ENCODE measurements at regions not wholly inside any gene's neighbourhood (a gene's known extent, or its start where the extent isn't known, plus 50 kb on each side); places are given as distances from the start of the nearest gene placed in this dataset.

DNA sequence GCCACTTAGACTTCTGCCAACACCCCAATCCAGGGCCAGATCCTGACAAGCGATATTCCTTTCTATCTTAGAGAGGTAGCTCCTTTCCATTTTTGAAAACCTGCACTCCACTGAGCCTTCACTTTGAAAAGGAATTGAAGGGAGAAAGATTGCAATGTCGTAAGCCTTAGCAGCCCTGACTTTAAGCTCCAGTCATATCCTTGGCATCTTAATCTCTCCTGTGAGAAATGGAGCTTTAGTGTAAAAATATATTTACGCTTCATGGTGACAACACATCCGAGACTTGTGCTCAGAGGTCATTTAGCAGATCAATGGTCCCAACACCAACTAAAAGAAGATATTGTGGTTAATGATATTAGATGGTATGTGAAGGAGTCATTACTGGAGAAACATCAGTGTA is 235.8 kb upstream of the MEX3C start:
- TF ChIP-seq SIN3A (IDR thresholded peaks at IDR 0.05; ENCODE audit: borderline replicate concordance, insufficient read depth, low read length), result no peak
- TF ChIP-seq POLR2AphosphoS5 (IDR thresholded peaks at IDR 0.05; ENCODE audit: low read depth, low read length), result no peak
- no peak for TF ChIP-seq FOXP2 (optimal IDR thresholded peaks at IDR 0.05; ENCODE audit: borderline replicate concordance, extremely low read depth, extremely low read length, insufficient read depth)
- TF ChIP-seq TAF1 (IDR thresholded peaks at IDR 0.05; ENCODE audit: borderline replicate concordance, insufficient read depth, low read length), result no peak
- TF ChIP-seq, protein P1, sequence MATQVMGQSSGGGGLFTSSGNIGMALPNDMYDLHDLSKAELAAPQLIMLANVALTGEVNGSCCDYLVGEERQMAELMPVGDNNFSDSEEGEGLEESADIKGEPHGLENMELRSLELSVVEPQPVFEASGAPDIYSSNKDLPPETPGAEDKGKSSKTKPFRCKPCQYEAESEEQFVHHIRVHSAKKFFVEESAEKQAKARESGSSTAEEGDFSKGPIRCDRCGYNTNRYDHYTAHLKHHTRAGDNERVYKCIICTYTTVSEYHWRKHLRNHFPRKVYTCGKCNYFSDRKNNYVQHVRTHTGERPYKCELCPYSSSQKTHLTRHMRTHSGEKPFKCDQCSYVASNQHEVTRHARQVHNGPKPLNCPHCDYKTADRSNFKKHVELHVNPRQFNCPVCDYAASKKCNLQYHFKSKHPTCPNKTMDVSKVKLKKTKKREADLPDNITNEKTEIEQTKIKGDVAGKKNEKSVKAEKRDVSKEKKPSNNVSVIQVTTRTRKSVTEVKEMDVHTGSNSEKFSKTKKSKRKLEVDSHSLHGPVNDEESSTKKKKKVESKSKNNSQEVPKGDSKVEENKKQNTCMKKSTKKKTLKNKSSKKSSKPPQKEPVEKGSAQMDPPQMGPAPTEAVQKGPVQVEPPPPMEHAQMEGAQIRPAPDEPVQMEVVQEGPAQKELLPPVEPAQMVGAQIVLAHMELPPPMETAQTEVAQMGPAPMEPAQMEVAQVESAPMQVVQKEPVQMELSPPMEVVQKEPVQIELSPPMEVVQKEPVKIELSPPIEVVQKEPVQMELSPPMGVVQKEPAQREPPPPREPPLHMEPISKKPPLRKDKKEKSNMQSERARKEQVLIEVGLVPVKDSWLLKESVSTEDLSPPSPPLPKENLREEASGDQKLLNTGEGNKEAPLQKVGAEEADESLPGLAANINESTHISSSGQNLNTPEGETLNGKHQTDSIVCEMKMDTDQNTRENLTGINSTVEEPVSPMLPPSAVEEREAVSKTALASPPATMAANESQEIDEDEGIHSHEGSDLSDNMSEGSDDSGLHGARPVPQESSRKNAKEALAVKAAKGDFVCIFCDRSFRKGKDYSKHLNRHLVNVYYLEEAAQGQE (IDR thresholded peaks at IDR 0.05; ENCODE audit: insufficient read depth in 1 of 2, low read depth in 2 of 2, low read length in 2 of 2), result no peak

DNA sequence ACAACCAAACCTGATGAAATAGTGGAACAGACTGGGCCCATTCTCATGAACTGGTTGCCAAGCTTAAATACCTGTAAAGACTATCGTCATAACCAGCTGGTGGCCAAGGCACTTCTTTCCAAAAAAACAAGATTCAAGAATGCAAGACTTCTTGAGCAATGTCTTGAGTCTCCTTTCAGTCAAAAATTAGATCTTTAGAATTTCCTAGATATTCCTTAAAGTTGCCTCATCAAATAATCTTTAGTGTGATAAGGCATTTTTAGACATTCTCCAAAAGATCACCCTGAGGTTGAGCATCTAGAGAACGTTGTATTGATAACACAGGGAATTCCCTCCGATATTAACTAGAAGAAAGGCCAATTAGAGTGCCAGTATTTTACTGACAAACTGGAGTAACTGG is 236.4 kb upstream of the MEX3C start:
- TF ChIP-seq TAF1 (IDR thresholded peaks at IDR 0.05; ENCODE audit: borderline replicate concordance, insufficient read depth, low read length), result no peak

DNA sequence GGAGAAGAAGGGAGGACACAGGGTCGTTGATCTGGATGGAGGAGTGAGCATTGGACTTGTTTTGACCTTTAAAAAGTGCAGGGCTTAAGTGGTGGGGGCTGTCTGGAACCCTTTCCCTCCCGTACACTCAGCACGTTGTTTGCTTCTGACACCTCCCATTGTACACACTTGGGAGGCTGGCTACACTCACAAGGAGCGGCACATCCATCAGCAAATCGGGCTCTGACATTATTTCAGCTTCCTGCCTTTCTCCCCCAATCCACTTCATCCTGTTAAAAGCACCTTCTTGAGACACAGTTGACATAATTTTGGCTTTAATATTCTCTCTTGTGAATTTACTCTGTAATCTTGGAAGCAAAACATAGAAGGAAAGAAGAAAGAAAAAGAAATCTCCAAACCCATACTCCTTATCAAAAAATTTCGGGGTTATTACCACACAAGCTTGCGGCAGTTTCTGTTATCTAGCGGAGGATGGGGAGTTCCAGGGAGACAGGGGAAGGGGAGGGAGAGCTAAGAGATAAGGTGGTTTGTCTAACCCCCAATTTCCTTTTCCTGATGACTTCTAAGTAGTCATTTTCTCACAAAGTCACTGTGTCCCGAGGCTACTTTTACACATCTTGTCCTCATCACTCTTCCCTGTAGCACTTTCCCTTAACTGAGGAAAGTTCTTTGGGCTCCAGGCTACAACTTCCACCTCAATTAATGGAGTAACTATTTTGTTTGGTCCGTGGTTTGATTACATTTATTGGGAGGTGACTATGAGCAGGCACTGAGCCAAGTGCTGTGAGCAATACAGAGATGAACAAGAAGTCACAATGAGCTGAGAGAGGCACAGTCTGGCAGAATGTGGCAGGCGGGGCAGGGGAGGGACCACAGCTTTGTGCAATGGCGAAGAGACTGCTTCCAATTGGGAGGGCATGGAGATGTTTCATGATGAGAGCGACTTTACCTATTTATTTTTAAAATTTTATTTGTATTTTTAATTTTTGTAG is 240.1 kb upstream of the MEX3C start:
- TF ChIP-seq SIN3A (IDR thresholded peaks at IDR 0.05; ENCODE audit: borderline replicate concordance, insufficient read depth, low read length) (peak; percentile 43; the same call in 1 of the 2 replicates), TAF1 (IDR thresholded peaks at IDR 0.05; ENCODE audit: borderline replicate concordance, insufficient read depth, low read length) (no peak)
- TF ChIP-seq, protein P1 (IDR thresholded peaks at IDR 0.05; ENCODE audit: insufficient read depth in 1 of 2, low read depth in 2 of 2, low read length in 2 of 2), result no peak

DNA sequence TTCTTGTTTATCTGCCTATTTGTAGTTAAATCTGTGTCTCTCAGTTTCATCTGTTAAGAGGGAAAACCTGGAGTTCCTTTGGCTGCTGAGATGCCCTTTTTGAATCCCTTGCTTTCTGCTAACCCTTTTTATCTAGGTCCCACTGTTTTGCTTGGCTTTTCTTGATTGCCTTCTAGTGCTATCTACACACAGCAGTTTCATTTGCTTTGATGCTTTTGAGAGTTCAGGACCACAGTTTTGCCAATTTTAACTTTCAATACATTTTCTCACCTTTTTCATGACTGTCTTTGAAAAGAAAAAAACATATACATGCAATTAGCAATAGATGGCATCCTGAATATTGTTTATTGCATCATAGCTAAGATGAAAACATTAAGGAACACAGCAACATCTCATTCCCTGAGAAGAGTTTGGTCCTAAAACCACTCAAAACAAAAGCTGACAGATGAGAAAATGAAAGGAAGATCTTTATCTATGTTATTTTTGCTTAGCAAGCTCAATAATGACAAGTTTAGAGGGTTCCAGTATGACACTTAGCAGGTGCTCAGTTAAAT is 241.4 kb upstream of the MEX3C start:
- TF ChIP-seq, protein P1 (IDR thresholded peaks at IDR 0.05; ENCODE audit: insufficient read depth in 1 of 2, low read depth in 2 of 2, low read length in 2 of 2), result no peak
- TF ChIP-seq FOXP2 (optimal IDR thresholded peaks at IDR 0.05; ENCODE audit: borderline replicate concordance, extremely low read depth, extremely low read length, insufficient read depth) (no peak), TAF1 (IDR thresholded peaks at IDR 0.05; ENCODE audit: borderline replicate concordance, insufficient read depth, low read length) (no peak), POLR2AphosphoS5 (IDR thresholded peaks at IDR 0.05; ENCODE audit: low read depth, low read length) (no peak)

DNA sequence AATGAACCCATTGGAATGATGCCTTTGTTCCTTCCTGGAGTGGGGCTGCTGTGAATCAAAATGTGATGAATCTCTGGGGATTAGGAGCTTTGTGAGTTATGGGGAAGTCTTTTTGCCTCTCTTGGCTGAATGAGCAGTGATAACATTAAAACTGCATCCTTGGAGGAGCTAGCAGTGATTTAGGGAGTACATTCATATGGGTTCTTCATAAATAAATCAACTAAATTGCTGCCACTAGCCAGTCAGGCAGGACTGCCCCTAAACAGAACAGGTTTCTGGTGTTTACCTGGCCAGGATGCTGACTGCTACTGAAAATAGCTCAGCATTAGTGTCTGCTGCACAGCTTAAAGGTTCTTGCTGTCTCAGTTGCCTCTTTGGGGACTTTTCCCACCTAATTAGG is 244.5 kb upstream of the MEX3C start:
- TF ChIP-seq SIN3A (IDR thresholded peaks at IDR 0.05; ENCODE audit: borderline replicate concordance, insufficient read depth, low read length) (no peak), TAF1 (IDR thresholded peaks at IDR 0.05; ENCODE audit: borderline replicate concordance, insufficient read depth, low read length) (no peak), FOXP2 (optimal IDR thresholded peaks at IDR 0.05; ENCODE audit: borderline replicate concordance, extremely low read depth, extremely low read length, insufficient read depth) (no peak)
- TF ChIP-seq, protein P1 (IDR thresholded peaks at IDR 0.05; ENCODE audit: insufficient read depth in 1 of 2, low read depth in 2 of 2, low read length in 2 of 2), result no peak

Data from PFSK-1 (cell line).